Astrocyte (in vitro differentiated cells and primary cell): ENCODE measurements at regions not wholly inside any gene's neighbourhood (a gene's known extent, or its start where the extent isn't known, plus 50 kb on each side); places are given as distances from the start of the nearest gene placed in this dataset.

Source experiments
- DNase-seq: peaks from one replicate; pipeline ENCODE4 v3.0.0-alpha.2; 2010; ENCODE audit warnings: low read depth
- FAIRE-seq: peaks from 2 replicates; lab custom pipeline; 2011; peaks lifted over from hg19 to GRCh38; lab: Jason Lieb, UNC
- H2AFZ ChIP-seq: 2 replicates; pipeline ENCODE4 v1.6.0; 2012; ENCODE audit warnings: low read depth, low read length, inconsistent platforms
- H3K27ac ChIP-seq: 2 replicates; pipeline ENCODE4 v1.5.1; 2011; ENCODE audit warnings: low read depth, low read length, inconsistent platforms
- H3K27me3 ChIP-seq: 2 replicates; pipeline ENCODE4 v1.6.0; 2011; ENCODE audit warnings: low read length, inconsistent platforms; ENCODE audit not compliant: insufficient read depth
- H3K36me3 ChIP-seq: 2 replicates; pipeline ENCODE4 v1.5.1; 2011; ENCODE audit warnings: low read length, inconsistent platforms; ENCODE audit not compliant: insufficient read depth
- H3K4me1 ChIP-seq: 2 replicates; pipeline ENCODE4 v1.5.1; 2011; ENCODE audit warnings: low read length, inconsistent platforms; ENCODE audit not compliant: insufficient read depth
- H3K4me2 ChIP-seq: 2 replicates; pipeline ENCODE4 v1.6.0; 2012; ENCODE audit warnings: low read length, inconsistent platforms
- H3K4me3 ChIP-seq: 2 replicates; pipeline ENCODE4 v1.5.1; 2011; ENCODE audit warnings: low read depth, mild to moderate bottlenecking, low read length, inconsistent platforms; ENCODE audit not compliant: insufficient read depth
- H3K79me2 ChIP-seq: 2 replicates; pipeline ENCODE4 v1.6.0; 2012; ENCODE audit warnings: mild to moderate bottlenecking, low read length, inconsistent platforms; ENCODE audit not compliant: insufficient read depth
- H3K9ac ChIP-seq: 2 replicates; pipeline ENCODE4 v1.6.0; 2012; ENCODE audit warnings: mild to moderate bottlenecking, low read length, inconsistent platforms
- H3K9me3 ChIP-seq: 2 replicates; pipeline ENCODE4 v1.5.1; 2012; ENCODE audit warnings: low read depth, mild to moderate bottlenecking, low read length, inconsistent platforms; ENCODE audit not compliant: insufficient read depth
- H4K20me1 ChIP-seq: 2 replicates; pipeline ENCODE4 v1.6.0; 2012; ENCODE audit warnings: low read length, inconsistent platforms; ENCODE audit not compliant: insufficient read depth
- H3K27ac Mint-ChIP-seq: one replicate; pipeline ENCODE4 v1.8.0; 2021; ENCODE audit warnings: mild to moderate bottlenecking, mixed read lengths; ENCODE audit not compliant: unreplicated experiment
- H3K27me3 Mint-ChIP-seq: one replicate; pipeline ENCODE4 v1.8.0; 2021; ENCODE audit warnings: low read depth, mixed read lengths; ENCODE audit not compliant: unreplicated experiment
- H3K36me3 Mint-ChIP-seq: one replicate; pipeline ENCODE4 v1.8.0; 2021; ENCODE audit warnings: low read depth, mixed read lengths; ENCODE audit not compliant: unreplicated experiment
- H3K4me1 Mint-ChIP-seq: one replicate; pipeline ENCODE4 v1.8.0; 2021; ENCODE audit warnings: low read depth, mixed read lengths; ENCODE audit not compliant: unreplicated experiment
- H3K4me3 Mint-ChIP-seq: one replicate; pipeline ENCODE4 v1.8.0; 2021; ENCODE audit warnings: mild to moderate bottlenecking, moderate library complexity, mixed read lengths; ENCODE audit not compliant: unreplicated experiment
- H3K9me3 Mint-ChIP-seq: one replicate; pipeline ENCODE4 v1.8.0; 2021; ENCODE audit warnings: mild to moderate bottlenecking, mixed read lengths; ENCODE audit not compliant: unreplicated experiment
- EZH2 ChIP-seq: IDR thresholded peaks from 2 replicates; pipeline ENCODE4 v1.6.1; 2012; ENCODE audit warnings: mild to moderate bottlenecking, low read length, inconsistent platforms; ENCODE audit not compliant: insufficient read depth
- TF ChIP-seq, protein P1 (sequence below): IDR thresholded peaks from 2 replicates; pipeline ENCODE4 v1.5.1; 2011; ENCODE audit warnings: low read depth, mild to moderate bottlenecking, inconsistent platforms, low read length, moderate library complexity; ENCODE audit not compliant: insufficient read depth

DNA sequence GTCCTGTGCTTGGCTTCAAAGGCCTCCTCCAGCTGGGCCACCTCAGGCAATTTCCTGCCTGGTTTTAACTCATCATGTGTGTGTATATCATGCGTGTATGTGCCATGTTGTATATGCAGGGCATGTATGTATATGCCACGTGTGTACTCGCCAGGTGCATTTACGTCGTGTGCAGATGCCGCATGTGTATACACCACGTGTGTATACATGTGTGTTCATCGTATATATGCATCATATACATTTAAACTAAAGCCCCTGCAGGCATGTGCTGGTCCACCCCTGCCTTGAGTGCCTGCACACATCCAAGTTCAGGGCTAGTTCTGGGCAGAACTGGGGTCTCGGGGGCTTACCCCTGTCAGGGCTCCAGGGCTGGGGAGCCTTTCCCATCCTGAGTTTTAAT, 54.0 kb upstream of the SMOC2 start:
- Histone ChIP-seq H3K4me1 (no peaks in the 10 kb centered on the region), H4K20me1 (no peaks in the 10 kb centered on the region), H3K27me3 (no peaks in the 10 kb centered on the region), H3K9ac (no peak overlapping the region), H3K4me2 (no peak overlapping the region), H3K4me3 (no peak overlapping the region), H3K9me3 (peaks cover 9% of the 10 kb centered on the region), H3K27ac (no peak overlapping the region), H3K79me2 (no peaks in the 10 kb centered on the region), H3K36me3 (no peaks in the 10 kb centered on the region), H2AFZ (no peak overlapping the region)
- Mint-ChIP-seq H3K27ac (no peak overlapping the region), H3K27me3 (peaks cover 37% of the 10 kb centered on the region), H3K4me1 (no peaks in the 10 kb centered on the region), H3K36me3 (no peaks in the 10 kb centered on the region), H3K9me3 (no peaks in the 10 kb centered on the region), H3K4me3 (no peak overlapping the region)
- TF ChIP-seq EZH2 = no peak
- TF ChIP-seq, protein P1, sequence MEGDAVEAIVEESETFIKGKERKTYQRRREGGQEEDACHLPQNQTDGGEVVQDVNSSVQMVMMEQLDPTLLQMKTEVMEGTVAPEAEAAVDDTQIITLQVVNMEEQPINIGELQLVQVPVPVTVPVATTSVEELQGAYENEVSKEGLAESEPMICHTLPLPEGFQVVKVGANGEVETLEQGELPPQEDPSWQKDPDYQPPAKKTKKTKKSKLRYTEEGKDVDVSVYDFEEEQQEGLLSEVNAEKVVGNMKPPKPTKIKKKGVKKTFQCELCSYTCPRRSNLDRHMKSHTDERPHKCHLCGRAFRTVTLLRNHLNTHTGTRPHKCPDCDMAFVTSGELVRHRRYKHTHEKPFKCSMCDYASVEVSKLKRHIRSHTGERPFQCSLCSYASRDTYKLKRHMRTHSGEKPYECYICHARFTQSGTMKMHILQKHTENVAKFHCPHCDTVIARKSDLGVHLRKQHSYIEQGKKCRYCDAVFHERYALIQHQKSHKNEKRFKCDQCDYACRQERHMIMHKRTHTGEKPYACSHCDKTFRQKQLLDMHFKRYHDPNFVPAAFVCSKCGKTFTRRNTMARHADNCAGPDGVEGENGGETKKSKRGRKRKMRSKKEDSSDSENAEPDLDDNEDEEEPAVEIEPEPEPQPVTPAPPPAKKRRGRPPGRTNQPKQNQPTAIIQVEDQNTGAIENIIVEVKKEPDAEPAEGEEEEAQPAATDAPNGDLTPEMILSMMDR = no peak
- FAIRE-seq (no peak), DNase-seq (no peak)

DNA sequence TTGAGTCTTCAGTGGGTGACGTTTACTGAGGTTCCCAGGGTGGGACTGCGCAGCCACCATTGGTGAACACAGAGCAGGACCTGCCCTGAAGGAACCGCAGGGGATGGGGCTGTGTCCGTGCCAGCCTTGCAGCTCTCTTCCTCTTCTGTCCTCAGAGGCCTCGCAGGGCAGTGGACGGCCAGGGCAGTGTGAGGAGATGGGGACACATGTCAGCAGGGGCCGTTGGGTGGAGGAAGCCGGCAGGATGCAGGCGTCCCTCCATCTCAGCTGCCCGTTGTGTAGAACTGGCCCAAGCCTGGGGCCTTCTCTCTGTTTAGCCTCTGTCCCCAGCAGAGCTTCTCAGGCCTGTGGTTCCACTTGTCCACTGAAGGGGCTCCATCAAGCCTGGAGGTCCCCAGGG, 53.6 kb upstream of the SMOC2 start:
- DNase-seq = no peak
- H3K27ac ChIP-seq = no peak overlapping the region
- no peak overlapping the region for H2AFZ ChIP-seq
- H3K27me3 ChIP-seq = no peaks in the 10 kb centered on the region
- no peak overlapping the region for H3K4me3 ChIP-seq
- H3K36me3 ChIP-seq = no peaks in the 10 kb centered on the region
- peaks cover 9% of the 10 kb centered on the region for H3K9me3 ChIP-seq
- TF ChIP-seq, protein P1 = no peak
- TF ChIP-seq EZH2 = no peak
- H3K4me1 ChIP-seq = no peaks in the 10 kb centered on the region
- H3K79me2 ChIP-seq = no peaks in the 10 kb centered on the region
- no peaks in the 10 kb centered on the region for H3K36me3 Mint-ChIP-seq
- no peaks in the 10 kb centered on the region for H3K9me3 Mint-ChIP-seq
- H3K4me2 ChIP-seq = no peak overlapping the region
- H4K20me1 ChIP-seq = no peaks in the 10 kb centered on the region
- H3K27ac Mint-ChIP-seq = no peak overlapping the region
- no peak for FAIRE-seq
- H3K27me3 Mint-ChIP-seq = peaks cover 37% of the 10 kb centered on the region
- H3K4me3 Mint-ChIP-seq = no peak overlapping the region
- H3K4me1 Mint-ChIP-seq = no peaks in the 10 kb centered on the region
- no peak overlapping the region for H3K9ac ChIP-seq

DNA sequence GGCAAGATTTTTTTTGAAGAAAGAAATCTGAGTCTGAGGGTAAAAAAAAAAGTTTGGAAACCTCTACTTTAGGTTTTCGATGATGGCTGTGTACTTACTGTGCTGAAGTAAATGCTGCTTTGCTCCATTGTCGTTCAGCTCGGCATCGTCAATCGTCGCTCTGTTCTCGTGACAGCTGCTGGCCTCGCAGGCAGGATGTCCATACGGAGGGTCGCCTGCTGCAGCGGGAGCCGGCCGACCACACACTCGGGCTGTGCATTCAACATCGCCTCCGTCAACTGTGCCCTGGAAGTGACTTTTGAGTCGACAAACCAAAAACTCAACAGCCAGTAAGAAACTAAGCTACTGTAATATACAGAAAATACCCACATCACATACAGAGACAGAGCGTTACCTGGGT, 53.1 kb upstream of the SMOC2 start:
- no peak overlapping the region for H3K27ac Mint-ChIP-seq
- no peaks in the 10 kb centered on the region for H3K36me3 ChIP-seq
- peaks cover 7% of the 10 kb centered on the region for H3K9me3 ChIP-seq

More for the DNA sequence above, 53.1 kb upstream of the SMOC2 start:
- Histone ChIP-seq H2AFZ (no peak overlapping the region), H3K9ac (no peak overlapping the region), H3K27ac (no peak overlapping the region), H3K79me2 (no peaks in the 10 kb centered on the region), H4K20me1 (no peaks in the 10 kb centered on the region), H3K4me3 (no peak overlapping the region), H3K27me3 (no peaks in the 10 kb centered on the region), H3K4me2 (no peak overlapping the region), H3K4me1 (no peaks in the 10 kb centered on the region)
- no peaks in the 10 kb centered on the region for H3K36me3 Mint-ChIP-seq
- H3K4me1 Mint-ChIP-seq = no peaks in the 10 kb centered on the region
- H3K4me3 Mint-ChIP-seq = no peak overlapping the region
- TF ChIP-seq, protein P1 = no peak
- TF ChIP-seq EZH2 = no peak
- no peaks in the 10 kb centered on the region for H3K9me3 Mint-ChIP-seq
- peaks cover 42% of the 10 kb centered on the region for H3K27me3 Mint-ChIP-seq
- DNase-seq = no peak
- no peak for FAIRE-seq
